ENCODE measurements at regions not wholly inside any gene's neighbourhood (a gene's known extent, or its start where the extent isn't known, plus 50 kb on each side); places are given as distances from the start of the nearest gene placed in this dataset.

DNA sequence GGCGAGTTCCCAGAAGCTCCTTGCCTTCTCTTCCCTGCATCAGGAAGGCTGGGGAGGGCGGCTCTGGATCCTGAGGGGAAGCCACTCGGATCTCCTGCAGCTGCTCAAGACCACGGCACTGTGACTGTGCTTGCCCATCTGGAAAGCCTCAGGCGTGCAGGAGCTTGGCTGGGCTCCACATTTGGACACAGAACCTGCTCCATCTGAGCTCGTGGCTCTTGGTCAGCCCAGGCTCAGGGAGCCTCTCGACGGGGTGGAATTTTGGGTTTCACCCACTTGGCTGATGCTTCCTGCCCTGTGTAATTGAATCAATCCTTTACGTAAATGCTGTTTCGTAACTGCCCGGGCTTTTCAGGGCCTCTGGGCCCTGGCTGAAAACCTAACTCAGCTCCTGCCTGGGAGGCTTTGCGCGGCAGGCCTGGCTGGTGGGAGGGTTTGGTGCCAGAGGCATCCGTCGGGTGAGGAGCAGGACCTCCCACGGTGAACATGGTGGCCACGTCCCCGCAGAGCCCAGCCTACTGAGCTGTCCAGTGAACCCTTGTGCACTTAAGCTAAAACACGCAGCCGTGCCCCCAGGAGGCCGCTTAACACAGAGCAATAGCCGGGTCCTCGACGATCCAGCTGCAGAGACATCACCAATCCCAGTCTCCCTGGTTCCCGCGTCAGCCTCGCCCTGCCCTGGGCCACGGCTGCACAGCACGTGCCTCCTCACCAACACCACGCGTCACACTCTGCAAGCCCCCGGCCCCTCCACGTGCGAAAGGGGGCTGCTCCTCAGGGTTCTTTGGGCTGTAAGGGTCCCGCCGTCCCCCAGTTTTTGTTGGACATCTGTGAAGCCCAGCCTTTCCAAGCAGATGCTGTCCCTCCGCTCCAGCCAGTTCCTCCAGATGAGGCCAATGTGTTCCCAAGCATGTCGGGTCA lies 241.0 kb downstream of the DLL1 start:
- peak in 2 of 3 donors; percentile 48 to 55 for DNase-seq (ENCODE audit: low read depth in 3 of 3, low spot score in 2 of 3)

DNA sequence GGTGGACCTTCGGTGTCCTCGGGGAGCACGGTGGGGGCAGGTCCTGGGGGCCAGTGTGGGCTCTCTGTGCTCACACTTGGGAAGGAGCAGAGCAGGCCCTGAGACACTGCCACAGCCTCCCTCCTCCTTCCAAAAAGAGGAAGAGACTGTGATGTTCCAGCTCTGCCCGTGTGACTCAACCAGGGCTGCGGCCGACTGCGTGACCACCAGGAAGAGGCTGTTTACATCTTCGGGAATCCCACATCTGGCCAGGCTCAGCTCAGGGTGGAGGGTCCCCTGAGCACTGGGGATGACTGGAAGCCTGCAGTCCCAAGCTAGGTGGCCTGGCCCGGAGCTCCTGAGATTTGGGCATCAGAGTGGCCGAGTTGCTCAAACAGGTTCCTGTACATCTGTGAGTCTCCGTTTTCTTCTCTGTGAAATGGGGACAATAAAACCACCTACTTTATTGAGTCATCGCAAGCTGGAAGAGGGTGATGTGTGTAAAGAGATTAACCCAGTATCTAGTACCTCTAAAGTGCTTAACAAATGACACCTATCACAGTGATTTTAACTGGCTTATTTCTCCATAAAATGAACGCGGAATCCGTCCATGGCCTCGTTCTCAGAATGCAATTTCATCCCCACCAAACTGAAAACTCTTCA lies 242.1 kb downstream of the DLL1 start:
- DNase-seq (ENCODE audit: low read depth in 3 of 3, low spot score in 2 of 3) = no peak

DNA sequence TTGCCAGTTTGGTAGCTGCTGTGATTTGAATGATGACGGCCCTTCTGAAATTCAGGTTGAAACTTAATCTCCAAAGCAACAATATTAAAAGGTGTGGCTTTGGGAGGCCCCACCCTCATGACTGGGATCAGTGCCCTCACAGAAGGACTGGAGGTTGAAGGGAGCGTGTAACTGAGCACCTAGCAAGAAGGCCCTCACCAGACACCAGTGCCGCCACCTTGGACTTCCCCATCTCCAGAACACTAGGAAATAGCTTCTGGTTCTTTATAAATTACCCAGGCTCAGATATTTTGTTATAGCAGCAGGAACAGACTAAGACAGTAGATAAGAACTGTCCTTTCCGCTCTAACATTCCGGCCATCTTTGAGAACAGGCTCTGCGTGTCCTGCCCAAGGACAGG lies 243.1 kb downstream of the DLL1 start:
- DNase-seq (ENCODE audit: low read depth in 3 of 3, low spot score in 2 of 3) = no peak

DNA sequence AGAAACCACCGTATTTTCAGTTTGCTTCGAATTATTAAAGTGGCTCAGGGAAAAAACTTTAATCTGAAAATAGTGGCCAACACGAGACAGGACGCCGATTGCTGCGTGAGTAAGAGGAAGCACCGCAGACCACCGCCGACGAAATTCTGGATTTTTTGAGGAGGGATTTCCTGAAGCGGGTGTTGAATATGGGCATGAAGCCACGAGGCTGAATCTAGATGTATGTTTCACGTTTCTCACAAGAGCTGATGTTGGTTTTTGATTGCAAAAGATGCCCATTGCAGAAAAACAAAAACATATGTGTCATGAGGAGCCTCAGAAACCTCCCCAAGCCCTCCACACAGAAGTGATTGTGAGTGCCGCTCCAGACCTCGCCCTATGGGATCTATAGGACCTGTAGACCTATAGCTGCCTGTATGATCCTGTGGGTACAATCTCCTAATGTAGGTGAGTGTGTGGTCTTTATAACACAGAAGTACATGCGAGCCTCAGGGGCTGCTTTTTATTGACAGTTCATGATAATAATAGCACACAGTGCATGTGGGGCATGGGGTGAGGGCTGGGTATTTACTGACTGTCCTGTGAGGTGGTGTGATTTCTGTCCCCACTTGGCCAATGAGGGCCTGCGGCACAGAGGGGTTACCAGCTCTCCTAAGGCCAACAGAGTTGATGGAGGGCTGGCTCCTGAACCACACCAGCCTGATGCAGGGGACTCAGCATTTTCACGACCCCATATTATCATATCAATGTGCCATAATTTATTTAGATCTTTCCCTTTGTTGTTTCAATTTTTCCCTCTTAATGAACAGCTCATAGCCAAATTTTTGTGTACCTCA lies 243.9 kb downstream of the DLL1 start:
- DNase-seq (ENCODE audit: low read depth in 3 of 3, low spot score in 2 of 3) = no peak

GRCh38 chr6:170045981-170046667 lies 244.8 kb downstream of the DLL1 start:
- no peak for DNase-seq (ENCODE audit: low read depth in 3 of 3, low spot score in 2 of 3)

DNA sequence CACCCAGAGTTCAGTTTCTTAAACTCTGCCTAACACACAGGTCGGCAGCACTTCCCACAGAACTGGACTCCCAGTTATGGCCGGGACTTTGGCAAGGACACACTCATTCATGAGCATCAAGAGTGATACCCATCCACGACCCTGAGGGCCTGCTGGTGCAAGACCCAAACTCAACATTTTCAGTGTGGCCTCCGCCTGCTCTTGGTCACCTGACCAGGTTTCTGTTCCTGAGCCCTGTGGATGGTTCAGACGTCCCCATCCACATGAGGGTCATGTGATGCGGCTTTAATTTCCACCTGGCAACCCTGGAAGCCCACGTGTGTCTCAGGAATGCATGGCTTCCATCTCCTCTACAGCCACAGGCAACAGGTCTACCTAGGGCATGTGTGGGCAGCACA lies 245.3 kb downstream of the DLL1 start:
- DNase-seq (ENCODE audit: low read depth in 3 of 3, low spot score in 2 of 3) = no peak

DNA sequence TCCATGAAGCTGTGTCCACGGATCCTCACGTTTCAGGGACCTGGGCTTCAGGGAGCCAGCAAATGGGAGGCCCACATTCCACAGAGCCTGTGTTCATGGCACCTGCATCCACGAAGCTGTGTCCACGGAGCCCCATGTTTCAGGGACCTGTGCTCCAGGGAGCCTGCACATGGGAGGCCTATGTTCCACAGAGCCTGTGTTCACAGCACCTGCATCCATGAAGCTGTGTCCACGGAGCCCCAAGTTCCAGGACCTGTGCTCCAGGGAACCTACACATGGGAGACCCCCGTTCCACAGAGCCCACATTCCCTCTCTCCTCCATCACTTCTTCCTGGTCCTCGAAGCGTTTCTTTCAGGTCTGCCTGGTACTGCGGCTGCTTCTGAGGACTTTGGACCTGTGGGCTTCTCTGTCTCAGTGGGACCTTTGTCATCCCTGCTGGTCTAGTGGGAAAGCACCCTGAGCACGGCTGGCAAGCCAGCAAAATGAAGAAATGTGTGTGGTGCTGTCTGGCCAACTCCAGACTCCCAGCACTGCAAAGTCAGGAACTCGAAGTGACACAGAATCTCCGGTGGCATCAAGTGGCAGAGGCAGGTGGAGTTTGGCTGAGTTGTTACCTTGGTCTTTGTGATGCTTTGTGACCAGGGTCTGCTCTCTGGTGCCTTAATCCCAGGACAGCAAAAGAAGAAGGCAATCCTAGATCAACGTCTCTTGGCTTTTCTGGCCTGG lies 245.9 kb downstream of the DLL1 start:
- DNase-seq (ENCODE audit: low read depth in 3 of 3, low spot score in 2 of 3) = no peak

DNA sequence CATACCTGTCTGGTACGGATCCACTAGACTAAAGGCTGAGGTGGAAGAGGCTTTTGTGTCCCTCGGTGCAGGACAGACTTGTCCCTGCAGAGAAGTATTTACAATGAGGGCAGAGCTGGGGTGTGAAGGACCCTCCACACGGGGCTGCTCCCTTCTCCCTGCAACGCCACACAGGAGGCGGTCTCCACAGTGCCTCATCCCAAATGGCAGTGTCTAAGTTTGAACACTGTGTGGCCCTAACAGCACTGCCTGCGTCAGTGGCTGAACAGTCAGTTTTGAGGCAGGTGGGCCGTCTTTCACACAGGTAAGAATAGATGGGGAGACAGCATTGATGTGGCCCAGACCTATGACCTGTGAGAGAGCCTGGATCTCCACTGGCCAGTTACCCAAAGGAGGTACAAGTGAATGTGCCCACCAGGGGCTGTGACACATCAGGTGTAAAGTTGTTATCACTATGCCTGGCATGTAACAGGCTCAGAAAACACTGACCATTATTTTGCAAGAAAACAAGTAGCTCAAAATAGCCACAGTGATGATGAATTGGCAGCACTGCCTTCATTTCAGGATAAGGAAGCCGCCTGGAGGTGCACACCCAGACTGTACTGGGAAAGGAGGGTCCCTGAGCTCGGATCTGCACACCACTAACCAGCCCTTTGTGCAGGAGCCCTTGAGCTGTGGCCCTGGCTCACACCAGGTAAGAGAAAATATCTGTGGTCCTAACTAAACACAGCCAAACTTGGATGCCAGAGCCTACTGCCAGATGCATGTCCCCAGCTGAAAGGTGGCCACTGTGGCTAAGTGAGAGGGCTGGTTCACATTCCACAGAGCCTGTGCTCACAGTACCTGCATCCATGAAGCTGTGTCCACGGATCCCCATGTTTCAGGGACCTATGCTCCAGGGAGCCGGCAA lies 246.7 kb downstream of the DLL1 start:
- no peak for DNase-seq (ENCODE audit: low read depth in 3 of 3, low spot score in 2 of 3)

GRCh38 chr6:170043150-170043819 lies 247.6 kb downstream of the DLL1 start:
- DNase-seq (ENCODE audit: low read depth in 3 of 3, low spot score in 2 of 3) = no peak

GRCh38 chr6:170042596-170043118 lies 248.2 kb downstream of the DLL1 start:
- DNase-seq (ENCODE audit: low read depth in 3 of 3, low spot score in 2 of 3) = no peak

- DNase-seq (ENCODE audit: low read depth in 3 of 3, low spot score in 2 of 3) = no peak
These were observed 248.8 kb downstream of the DLL1 start for GRCh38 chr6:170042123-170042522.

DNA sequence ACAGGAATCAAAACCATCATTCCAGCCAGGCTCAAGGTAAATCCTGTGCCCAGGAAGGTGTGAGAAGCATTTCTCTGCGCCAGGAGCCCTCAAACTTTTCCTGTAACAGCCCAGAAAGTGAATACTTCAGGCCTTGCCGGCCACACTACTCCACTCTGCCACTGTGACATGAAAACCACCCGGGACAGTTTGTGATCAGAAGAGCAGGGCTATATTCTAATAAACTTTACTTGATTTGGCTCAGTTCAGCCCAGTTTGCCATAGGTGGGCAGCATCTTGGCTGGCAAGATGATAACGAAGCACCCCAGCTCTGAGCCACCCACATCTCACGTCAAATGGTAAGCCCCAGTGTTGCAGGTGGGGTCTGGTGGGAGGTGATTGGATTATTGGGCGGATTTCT lies 249.4 kb downstream of the DLL1 start:
- no peak for DNase-seq (ENCODE audit: low read depth in 3 of 3, low spot score in 2 of 3)

GRCh38 chr6:170040906-170041305 lies 250.0 kb downstream of the DLL1 start:
- no peak for DNase-seq (ENCODE audit: low read depth in 3 of 3, low spot score in 2 of 3)

- no peak for DNase-seq (ENCODE audit: low read depth in 3 of 3, low spot score in 2 of 3)
These were observed 250.8 kb downstream of the DLL1 start for GRCh38 chr6:170040115-170040500.

- DNase-seq (ENCODE audit: low read depth in 3 of 3, low spot score in 2 of 3) = no peak
These were observed 251.4 kb downstream of the DLL1 start for GRCh38 chr6:170039156-170040114.

- no peak for DNase-seq (ENCODE audit: low read depth in 3 of 3, low spot score in 2 of 3)
These were observed 252.2 kb downstream of the DLL1 start for GRCh38 chr6:170038708-170039107.

DNA sequence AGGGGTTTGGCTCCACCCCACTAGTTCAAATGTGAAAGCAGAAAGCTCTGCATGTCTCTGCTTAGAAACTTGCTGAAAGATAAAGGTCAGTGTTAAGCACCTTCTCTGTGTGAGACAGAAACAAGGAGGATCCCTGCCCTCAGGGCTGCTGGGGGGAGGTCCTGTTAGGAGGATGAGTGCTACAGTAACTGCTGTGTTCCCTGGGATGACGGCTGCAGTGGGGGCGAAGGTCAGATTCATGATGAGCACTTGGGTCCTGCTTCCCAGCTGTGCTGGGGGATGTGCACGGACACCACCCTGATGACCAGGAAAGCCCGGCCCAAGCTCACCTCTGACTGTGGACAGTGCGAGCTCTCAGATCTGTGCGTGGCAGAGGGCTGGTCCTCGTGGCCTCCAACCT lies 252.6 kb downstream of the DLL1 start:
- no peak for DNase-seq (ENCODE audit: low read depth in 3 of 3, low spot score in 2 of 3)
